Naive thymus-derived CD4-positive, alpha-beta T cell (primary cell): ENCODE measurements at regions not wholly inside any gene's neighbourhood (a gene's known extent, or its start where the extent isn't known, plus 50 kb on each side); places are given as distances from the start of the nearest gene placed in this dataset.

ENCODE experiments used
- ATAC-seq: fragments of 150-1000 bp; cut with Tn5 transposase; 2 replicates; pipeline ENCODE4 v1.10.0; 2021; ENCODE audit warnings: mild to moderate bottlenecking, moderate library complexity
- CTCF ChIA-PET: fragments of 350-600 bp; sonication (Branson Sonifier 250); formaldehyde crosslinking; loops from one replicate; lab custom pipeline; 2021; ENCODE audit warnings: antibody characterized with exemption; lab: Charles Lee
- POLR2A ChIA-PET: fragments of 350-600 bp; sonication (Branson Sonifier 250); formaldehyde crosslinking; loops from one replicate; lab custom pipeline; 2021; ENCODE audit warnings: antibody characterized with exemption, inconsistent platforms; lab: Charles Lee
- DNase-seq, 9 donors: peaks; one replicate each; pipeline versions ENCODE4 v3.0.0 to v3.0.0-alpha.2; 2020 to 2022; ENCODE audit warnings: mixed read lengths in 1 of 9
- H3K27ac ChIP-seq: one replicate; pipeline ENCODE4 v1.7.0; 2013; ENCODE audit warnings: mild to moderate bottlenecking, low read depth, low read length, moderate library complexity
- H3K27me3 ChIP-seq, 2 donors: one replicate each; pipeline ENCODE4 v1.7.0; 2013; ENCODE audit warnings: low read length in 2 of 2, mild to moderate bottlenecking in 2 of 2, moderate library complexity in 2 of 2; ENCODE audit not compliant: control insufficient read depth in 2 of 2, insufficient read depth in 2 of 2
- H3K36me3 ChIP-seq, 3 experiments: 1 replicate in 2 of 3; 2 replicates in 1 of 3; pipeline ENCODE4 v1.7.0; 2013; ENCODE audit warnings: low read length in 3 of 3, mild to moderate bottlenecking in 3 of 3, moderate library complexity in 1 of 3; ENCODE audit not compliant: insufficient read depth in 3 of 3, control insufficient read depth in 2 of 3
- H3K4me1 ChIP-seq, 2 donors: one replicate each; pipeline ENCODE4 v1.7.0; 2013; ENCODE audit warnings: low read length in 2 of 2, mild to moderate bottlenecking in 2 of 2, moderate library complexity in 1 of 2; ENCODE audit not compliant: control insufficient read depth in 2 of 2, insufficient read depth in 2 of 2
- H3K4me3 ChIP-seq: 2 replicates; pipeline ENCODE4 v1.7.0; 2013; ENCODE audit warnings: mild to moderate bottlenecking, low read length
- H3K9me3 ChIP-seq, 3 experiments: 1 replicate in 2 of 3; 2 replicates in 1 of 3; pipeline ENCODE4 v1.7.0; 2013; ENCODE audit warnings: low read length in 3 of 3; ENCODE audit not compliant: control insufficient read depth in 2 of 3
- H3K27ac Mint-ChIP-seq, 9 donors: one replicate each; pipeline ENCODE4 v1.8.0; 2020 to 2022; ENCODE audit warnings: mixed read lengths in 9 of 9, mild to moderate bottlenecking in 8 of 9, moderate library complexity in 5 of 9, inconsistent platforms in 2 of 9
- H3K27me3 Mint-ChIP-seq, 5 donors: one replicate each; pipeline ENCODE4 v1.8.0; 2021 to 2022; ENCODE audit warnings: mixed read lengths in 5 of 5, mild to moderate bottlenecking in 1 of 5
- H3K36me3 Mint-ChIP-seq, 5 donors: one replicate each; pipeline ENCODE4 v1.8.0; 2020 to 2022; ENCODE audit warnings: mixed read lengths in 5 of 5, mild to moderate bottlenecking in 3 of 5, inconsistent platforms in 1 of 5
- H3K4me1 Mint-ChIP-seq, 7 donors: one replicate each; pipeline ENCODE4 v1.8.0; 2020 to 2022; ENCODE audit warnings: mixed read lengths in 7 of 7, mild to moderate bottlenecking in 3 of 7, inconsistent platforms in 1 of 7
- H3K4me3 Mint-ChIP-seq, 10 donors: one replicate each; pipeline ENCODE4 v1.8.0; 2020 to 2022; ENCODE audit warnings: mild to moderate bottlenecking in 10 of 10, mixed read lengths in 10 of 10, moderate library complexity in 6 of 10, inconsistent platforms in 2 of 10
- H3K9me3 Mint-ChIP-seq, 11 donors: one replicate each; pipeline ENCODE4 v1.8.0; 2020 to 2022; ENCODE audit warnings: mixed read lengths in 11 of 11, mild to moderate bottlenecking in 4 of 11, inconsistent platforms in 1 of 11, moderate library complexity in 1 of 11
- intact Hi-C, 2 donors: fragments of 100-400 bp; cut with micrococcal nuclease; formaldehyde crosslinking; loops; one replicate each; pipeline ENCODE4 v1.15.1; 2023

DNA sequence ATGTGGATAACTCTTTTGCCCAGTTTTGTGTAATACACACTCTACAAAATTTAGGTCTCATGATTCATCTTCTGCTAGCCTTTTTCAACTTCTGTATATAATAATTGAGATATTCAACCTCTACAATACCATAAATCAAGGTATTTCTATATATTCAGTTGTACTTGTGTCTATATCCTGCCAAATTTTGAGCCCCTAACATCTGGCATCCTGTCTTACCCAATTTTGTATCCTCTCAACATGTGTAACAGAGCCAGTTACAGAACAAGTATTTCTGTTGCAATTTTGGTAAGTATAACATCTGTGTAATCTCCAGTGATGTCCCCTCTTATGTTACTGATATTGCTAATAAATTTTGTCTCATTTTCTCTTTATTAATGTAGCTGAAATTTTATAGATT is 145.8 kb downstream of the TRIB2 start:
- Histone ChIP-seq H3K27ac (no peak overlapping the region), H3K4me3 (no peak overlapping the region), H3K9me3 (peaks cover 0 to 12% (median 7%) of the 10 kb centered on the region in 3 experiments), H3K36me3 (no peaks in the 10 kb centered on the region), H3K4me1 (peaks cover 18 to 28% of the 10 kb centered on the region in 2 donors), H3K27me3 (no peaks in the 10 kb centered on the region)
- DNase-seq (no peak), ATAC-seq (no peak)
- no peak overlapping the region for H3K27ac Mint-ChIP-seq
- H3K36me3 Mint-ChIP-seq: peaks cover 6 to 27% (median 22%) of the 10 kb centered on the region in 5 donors
- ChIA-PET CTCF (no interaction called here), POLR2A (interaction anchor here (0.6 kb wide), 1 partner anchor 918 kb away, joined by 3 read pairs; no protein-coding TSS in a partner anchor)
- peaks cover 7 to 60% (median 30%) of the 10 kb centered on the region in 11 donors for H3K9me3 Mint-ChIP-seq
- H3K4me3 Mint-ChIP-seq: no peak overlapping the region
- intact Hi-C loops: no loop called here
- H3K4me1 Mint-ChIP-seq: peaks cover 0 to 23% (median 14%) of the 10 kb centered on the region in 7 donors
- H3K27me3 Mint-ChIP-seq: peaks cover 0 to 22% (median 6%) of the 10 kb centered on the region in 5 donors

DNA sequence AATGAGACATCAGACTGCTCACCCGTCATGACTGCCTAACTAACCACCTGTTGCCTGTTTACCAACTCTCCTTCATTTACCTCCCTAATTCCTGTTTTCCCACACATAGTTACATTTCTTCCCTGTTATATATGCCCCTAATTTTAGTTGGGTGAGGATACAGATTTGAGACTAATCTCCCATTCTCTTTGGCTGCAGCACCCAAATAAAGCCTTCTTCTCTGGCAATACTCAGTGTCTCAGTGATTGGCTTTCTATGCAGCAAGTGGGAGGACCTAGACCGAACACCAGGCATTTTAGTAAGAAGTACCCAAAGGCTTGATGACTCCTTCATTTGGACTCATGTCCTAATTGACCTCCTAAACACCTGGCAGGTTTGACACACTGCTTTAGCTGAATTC is 147.2 kb downstream of the TRIB2 start:
- Histone ChIP-seq H3K4me1 (peaks cover 4 to 14% of the 10 kb centered on the region in 2 donors), H3K9me3 (peaks cover 0 to 12% (median 7%) of the 10 kb centered on the region in 3 experiments), H3K4me3 (no peak overlapping the region), H3K36me3 (no peaks in the 10 kb centered on the region), H3K27me3 (no peaks in the 10 kb centered on the region), H3K27ac (no peak overlapping the region)
- Mint-ChIP-seq H3K36me3 (peaks cover 6 to 27% (median 22%) of the 10 kb centered on the region in 5 donors), H3K4me1 (peaks cover 0 to 23% (median 14%) of the 10 kb centered on the region in 7 donors), H3K9me3 (peaks cover 7 to 60% (median 30%) of the 10 kb centered on the region in 11 donors), H3K27ac (no peak overlapping the region), H3K4me3 (no peak overlapping the region), H3K27me3 (peaks cover 0 to 34% (median 6%) of the 10 kb centered on the region in 5 donors)
- CTCF ChIA-PET: no interaction called here
- intact Hi-C loops: no loop called here
- DNase-seq (no peak), ATAC-seq (no peak)
- POLR2A ChIA-PET: no interaction called here

DNA sequence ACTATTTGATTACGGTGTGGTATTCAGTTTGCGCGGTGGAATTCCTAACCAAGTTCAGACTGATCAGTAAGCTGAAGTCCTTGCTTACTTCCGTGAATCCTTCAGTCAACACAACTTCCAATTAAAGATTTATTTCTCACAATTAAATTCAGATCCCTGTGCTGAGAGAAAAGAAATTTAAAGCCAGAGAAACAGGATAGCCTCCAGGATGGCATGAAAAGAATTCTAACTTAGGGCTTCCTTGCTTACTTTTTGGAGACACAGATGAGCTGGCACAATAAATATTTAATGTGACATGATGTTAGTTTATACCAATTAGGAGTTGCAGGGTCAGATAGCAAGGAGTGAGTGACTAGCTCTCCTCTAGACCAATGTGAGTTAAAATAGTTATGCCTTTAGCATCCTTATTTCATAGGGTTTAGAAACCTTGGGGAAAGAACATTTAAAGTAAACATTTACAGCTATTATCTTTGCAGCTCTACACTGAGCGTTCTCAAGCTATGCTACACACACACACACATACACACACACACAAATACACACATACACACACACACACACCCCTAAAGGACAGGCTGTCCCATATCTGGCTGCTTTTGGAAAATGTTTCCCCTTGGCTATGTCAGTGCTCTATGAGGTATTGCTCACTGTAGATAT is 151.0 kb downstream of the TRIB2 start:
- Histone ChIP-seq H3K4me3 (no peak overlapping the region), H3K4me1 (no peaks in the 10 kb centered on the region), H3K9me3 (peaks cover 0 to 12% (median 3%) of the 10 kb centered on the region in 3 experiments), H3K36me3 (no peaks in the 10 kb centered on the region), H3K27me3 (no peaks in the 10 kb centered on the region), H3K27ac (no peak overlapping the region)
- Mint-ChIP-seq H3K36me3 (peaks cover 6 to 18% (median 15%) of the 10 kb centered on the region in 5 donors), H3K4me1 (peaks cover 0 to 2% (median 0%) of the 10 kb centered on the region in 7 donors), H3K4me3 (no peak overlapping the region), H3K9me3 (peaks cover 7 to 41% (median 26%) of the 10 kb centered on the region in 11 donors), H3K27ac (no peak overlapping the region), H3K27me3 (peaks cover 3 to 54% (median 8%) of the 10 kb centered on the region in 5 donors)
- no peak for DNase-seq
- CTCF ChIA-PET: no interaction called here
- POLR2A ChIA-PET: interaction anchor here (0.8 kb wide), 1 partner anchor 11 kb away, joined by 3 read pairs; no protein-coding TSS in a partner anchor
- no peak for ATAC-seq
- intact Hi-C loops: no loop called here

DNA sequence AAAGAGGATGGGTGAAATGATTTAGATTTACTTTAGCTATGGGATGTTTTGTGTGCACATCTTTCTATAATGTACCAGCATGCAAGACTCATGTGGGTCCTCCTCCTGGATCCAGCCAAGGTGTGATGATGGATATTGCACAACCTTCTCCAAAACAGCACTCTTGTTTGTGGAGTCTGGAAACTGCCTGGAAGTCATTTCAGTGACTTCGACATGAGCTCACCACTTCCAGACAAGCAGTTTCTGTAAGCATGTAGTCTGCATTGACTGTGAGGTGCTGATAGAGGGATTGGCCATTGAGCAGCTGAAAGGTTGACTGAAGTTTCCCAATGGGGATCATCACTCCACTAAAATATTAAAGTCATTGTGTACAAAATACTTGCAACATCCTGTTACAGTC is 154.0 kb downstream of the TRIB2 start:
- H3K36me3 ChIP-seq: no peaks in the 10 kb centered on the region
- H3K9me3 ChIP-seq: no peaks in the 10 kb centered on the region
- Mint-ChIP-seq H3K4me3 (no peak overlapping the region), H3K4me1 (peaks cover 0 to 12% (median 5%) of the 10 kb centered on the region in 7 donors), H3K9me3 (peaks cover 0 to 12% (median 5%) of the 10 kb centered on the region in 11 donors), H3K36me3 (peaks cover 0 to 6% (median 1%) of the 10 kb centered on the region in 5 donors), H3K27me3 (peaks cover 11 to 61% (median 17%) of the 10 kb centered on the region in 5 donors), H3K27ac (no peak overlapping the region)
- intact Hi-C loops: no loop called here
- POLR2A ChIA-PET: no interaction called here
- ATAC-seq (no peak), DNase-seq (no peak)
- no peak overlapping the region for H3K27ac ChIP-seq
- H3K4me3 ChIP-seq: no peak overlapping the region
- no peaks in the 10 kb centered on the region for H3K27me3 ChIP-seq
- H3K4me1 ChIP-seq: no peaks in the 10 kb centered on the region
- CTCF ChIA-PET: no interaction called here

DNA sequence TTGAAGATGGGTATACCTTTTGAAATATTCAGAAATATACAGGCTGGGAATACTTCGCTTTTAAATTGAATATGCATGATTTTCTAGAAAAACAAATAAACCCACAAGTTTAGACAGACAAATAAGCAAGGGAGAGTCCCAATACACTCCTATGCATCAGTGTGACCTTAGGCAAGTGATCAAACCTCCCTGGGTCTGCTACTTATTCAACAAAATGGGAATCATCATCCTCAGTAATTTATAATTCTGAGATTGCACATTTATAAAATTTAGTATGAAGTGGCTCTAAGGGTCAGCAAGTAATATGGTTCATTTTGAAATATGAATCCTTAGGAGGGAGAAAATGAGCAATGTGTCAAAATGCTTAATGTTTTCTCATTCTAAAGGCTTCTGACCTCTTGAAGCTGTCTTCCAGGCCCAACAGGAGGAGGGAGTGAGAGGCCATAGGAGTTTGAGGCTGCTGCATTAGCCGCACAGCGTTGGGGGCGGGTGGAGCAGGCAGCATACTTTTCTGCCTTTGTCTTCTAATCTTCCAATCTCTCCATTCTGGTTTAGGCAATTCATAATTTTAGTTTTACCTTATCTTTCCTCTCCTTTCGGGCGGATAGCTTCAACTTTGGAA is 155.1 kb downstream of the TRIB2 start:
- Histone ChIP-seq H3K4me1 (no peaks in the 10 kb centered on the region), H3K36me3 (no peaks in the 10 kb centered on the region), H3K27me3 (no peaks in the 10 kb centered on the region), H3K4me3 (no peak overlapping the region), H3K27ac (no peak overlapping the region), H3K9me3 (no peaks in the 10 kb centered on the region)
- ChIA-PET POLR2A (no interaction called here), CTCF (no interaction called here)
- intact Hi-C loops: no loop called here
- peaks cover 0 to 4% (median 0%) of the 10 kb centered on the region in 11 donors for H3K9me3 Mint-ChIP-seq
- no peak for ATAC-seq
- H3K27ac Mint-ChIP-seq: no peak overlapping the region
- peaks cover 0 to 5% (median 0%) of the 10 kb centered on the region in 5 donors for H3K36me3 Mint-ChIP-seq
- H3K4me3 Mint-ChIP-seq: no peak overlapping the region
- peaks cover 0 to 12% (median 5%) of the 10 kb centered on the region in 7 donors for H3K4me1 Mint-ChIP-seq
- no peak for DNase-seq
- peaks cover 10 to 51% (median 17%) of the 10 kb centered on the region in 5 donors for H3K27me3 Mint-ChIP-seq

DNA sequence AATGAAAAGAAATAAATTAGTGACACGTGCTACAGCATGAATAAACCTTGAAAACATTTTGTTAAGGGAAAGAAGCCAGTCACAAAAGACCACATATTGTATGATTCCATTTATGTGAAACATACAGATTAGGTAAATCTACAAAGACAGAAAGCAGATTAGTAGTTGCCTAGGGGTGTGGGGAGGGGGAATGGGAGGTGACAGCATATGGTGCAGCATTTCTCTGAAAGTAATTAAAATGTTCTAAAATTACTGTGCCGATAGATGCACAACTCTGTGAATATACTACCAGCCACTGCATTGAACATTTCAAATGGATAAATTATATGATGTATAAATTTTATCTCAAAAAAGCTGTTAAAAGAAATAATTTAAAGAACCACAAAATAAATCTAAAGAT is 161.0 kb downstream of the TRIB2 start:
- H3K4me3 Mint-ChIP-seq: no peak overlapping the region
- no peaks in the 10 kb centered on the region for H3K27me3 ChIP-seq
- no peak overlapping the region for H3K4me3 ChIP-seq
- ATAC-seq (no peak), DNase-seq (no peak)
- H3K36me3 Mint-ChIP-seq: peaks cover 0 to 3% (median 0%) of the 10 kb centered on the region in 5 donors
- intact Hi-C loops: no loop called here
- H3K27me3 Mint-ChIP-seq: peaks cover 9 to 18% (median 10%) of the 10 kb centered on the region in 5 donors
- ChIA-PET POLR2A (no interaction called here), CTCF (interaction anchor here (0.6 kb wide), 1 partner anchor 19 kb away, joined by 3 read pairs; no protein-coding TSS in a partner anchor)
- H3K4me1 ChIP-seq: no peaks in the 10 kb centered on the region
- no peak overlapping the region for H3K27ac ChIP-seq
- no peaks in the 10 kb centered on the region for H3K9me3 ChIP-seq
- H3K4me1 Mint-ChIP-seq: peaks cover 0 to 10% (median 5%) of the 10 kb centered on the region in 7 donors
- H3K27ac Mint-ChIP-seq: no peak overlapping the region
- H3K36me3 ChIP-seq: no peaks in the 10 kb centered on the region
- H3K9me3 Mint-ChIP-seq: peaks cover 0 to 1% (median 0%) of the 10 kb centered on the region in 11 donors
